ENCODE measurements at regions not wholly inside any gene's neighbourhood (a gene's known extent, or its start where the extent isn't known, plus 50 kb on each side); places are given as distances from the start of the nearest gene placed in this dataset.

- TF ChIP-seq CTCF (conservative IDR thresholded peaks at IDR 0.05) = no peak
- no peak overlapping the region for H3K27ac ChIP-seq
These were observed 259.6 kb upstream of the PIK3C3 start for GRCh38 chr18:41695441-41695840.

GRCh38 chr18:41693008-41693407, 262.0 kb upstream of the PIK3C3 start:
- no peak overlapping the region for H3K27ac ChIP-seq
- no peak for TF ChIP-seq CTCF (conservative IDR thresholded peaks at IDR 0.05)

- no peak overlapping the region for H3K27ac ChIP-seq
- TF ChIP-seq CTCF (conservative IDR thresholded peaks at IDR 0.05) = no peak
These were observed 264.5 kb upstream of the PIK3C3 start for GRCh38 chr18:41690332-41691127.

GRCh38 chr18:41687138-41687537, 267.9 kb upstream of the PIK3C3 start:
- H3K27ac ChIP-seq = no peak overlapping the region
- no peak for TF ChIP-seq CTCF (conservative IDR thresholded peaks at IDR 0.05)

- TF ChIP-seq CTCF (conservative IDR thresholded peaks at IDR 0.05) = no peak
- no peak overlapping the region for H3K27ac ChIP-seq
These were observed 273.7 kb upstream of the PIK3C3 start for GRCh38 chr18:41681138-41681880.

GRCh38 chr18:41674506-41674905, 280.5 kb upstream of the PIK3C3 start:
- no peak for TF ChIP-seq CTCF (conservative IDR thresholded peaks at IDR 0.05)
- H3K27ac ChIP-seq = no peak overlapping the region

GRCh38 chr18:41666231-41666630, 288.8 kb upstream of the PIK3C3 start:
- H3K27ac ChIP-seq = peak overlapping the region; percentile 71
- no peak for TF ChIP-seq CTCF (conservative IDR thresholded peaks at IDR 0.05)

Measured in VCaP (cell line).